ENCODE measurements at regions not wholly inside any gene's neighbourhood (a gene's known extent, or its start where the extent isn't known, plus 50 kb on each side); places are given as distances from the start of the nearest gene placed in this dataset.
"Not testable (repeated sequence)": the region's sequence is repeated elsewhere in the genome, so short reads cannot be mapped to it uniquely, and the experiment has no call there.

DNA sequence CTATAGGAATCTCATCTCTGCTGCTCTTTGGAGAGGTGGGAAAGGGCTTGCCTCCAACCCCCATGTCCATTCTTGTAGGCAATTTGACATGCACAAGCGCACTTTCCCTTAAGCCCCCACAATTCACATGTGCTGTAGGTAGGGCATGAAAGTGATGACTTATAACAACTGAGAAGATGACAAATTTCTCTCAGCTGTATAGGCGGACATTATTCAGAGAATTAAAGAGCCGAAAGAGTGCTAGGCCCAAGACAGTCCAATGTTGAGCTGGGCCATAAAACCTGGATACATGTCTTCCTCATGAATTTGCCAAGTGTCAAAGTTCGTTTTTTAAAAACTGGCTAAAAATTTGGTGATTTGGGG lies 106.3 kb upstream of the LYPLAL1 start:
- no peaks in the 10 kb centered on the region for H3K36me3 ChIP-seq
- H3K27ac ChIP-seq: no peak overlapping the region
- no peaks in the 10 kb centered on the region for H3K27me3 ChIP-seq (replicated peaks in 1 of 7)
- intact Hi-C loops (cut with DNase I; ENCODE audit: low total_unique reads): no loop called here
- H3K4me3 ChIP-seq: no peak overlapping the region
- WGBS, 5 donors: 80 to 92% (median 89%) methylated on average over 4 of the region's 4 CpGs
- H3K4me1 ChIP-seq: peaks cover 0 to 4% (median 0%) of the 10 kb centered on the region in 6 donors
- TF ChIP-seq POLR2AphosphoS5 (IDR thresholded peaks at IDR 0.05) (no peak), POLR2A (IDR thresholded peaks at IDR 0.05) (no peak)
- TF ChIP-seq, protein P1, sequence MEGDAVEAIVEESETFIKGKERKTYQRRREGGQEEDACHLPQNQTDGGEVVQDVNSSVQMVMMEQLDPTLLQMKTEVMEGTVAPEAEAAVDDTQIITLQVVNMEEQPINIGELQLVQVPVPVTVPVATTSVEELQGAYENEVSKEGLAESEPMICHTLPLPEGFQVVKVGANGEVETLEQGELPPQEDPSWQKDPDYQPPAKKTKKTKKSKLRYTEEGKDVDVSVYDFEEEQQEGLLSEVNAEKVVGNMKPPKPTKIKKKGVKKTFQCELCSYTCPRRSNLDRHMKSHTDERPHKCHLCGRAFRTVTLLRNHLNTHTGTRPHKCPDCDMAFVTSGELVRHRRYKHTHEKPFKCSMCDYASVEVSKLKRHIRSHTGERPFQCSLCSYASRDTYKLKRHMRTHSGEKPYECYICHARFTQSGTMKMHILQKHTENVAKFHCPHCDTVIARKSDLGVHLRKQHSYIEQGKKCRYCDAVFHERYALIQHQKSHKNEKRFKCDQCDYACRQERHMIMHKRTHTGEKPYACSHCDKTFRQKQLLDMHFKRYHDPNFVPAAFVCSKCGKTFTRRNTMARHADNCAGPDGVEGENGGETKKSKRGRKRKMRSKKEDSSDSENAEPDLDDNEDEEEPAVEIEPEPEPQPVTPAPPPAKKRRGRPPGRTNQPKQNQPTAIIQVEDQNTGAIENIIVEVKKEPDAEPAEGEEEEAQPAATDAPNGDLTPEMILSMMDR (IDR thresholded peaks at IDR 0.05 in 8 of 11, conservative IDR thresholded peaks at IDR 0.05 in 3 of 11): no peak
- peaks cover 0 to 7% (median 0%) of the 10 kb centered on the region in 8 donors for H3K9me3 ChIP-seq
- DNase-seq: no peak

DNA sequence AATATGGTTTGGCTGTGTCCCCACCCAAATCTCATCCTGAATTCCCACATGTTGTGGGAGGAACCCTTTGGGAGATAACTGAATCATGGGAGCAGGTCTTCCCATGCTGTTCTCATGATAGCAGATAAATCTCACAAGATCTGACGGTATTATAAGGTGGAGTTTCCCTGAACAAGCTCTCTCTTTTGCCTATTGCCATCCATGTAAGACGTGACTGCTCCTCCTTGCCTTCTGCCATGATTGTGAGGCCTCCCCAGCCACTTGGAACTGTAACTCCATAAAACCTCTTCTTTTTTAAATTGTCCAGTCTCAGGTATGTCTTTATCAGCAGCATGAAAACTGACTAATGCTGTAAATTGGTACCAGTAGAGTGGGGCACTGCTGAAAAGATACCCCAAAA lies 103.3 kb upstream of the LYPLAL1 start:
- not testable (repeated sequence) for H3K4me3 ChIP-seq, H3K36me3 ChIP-seq

DNA sequence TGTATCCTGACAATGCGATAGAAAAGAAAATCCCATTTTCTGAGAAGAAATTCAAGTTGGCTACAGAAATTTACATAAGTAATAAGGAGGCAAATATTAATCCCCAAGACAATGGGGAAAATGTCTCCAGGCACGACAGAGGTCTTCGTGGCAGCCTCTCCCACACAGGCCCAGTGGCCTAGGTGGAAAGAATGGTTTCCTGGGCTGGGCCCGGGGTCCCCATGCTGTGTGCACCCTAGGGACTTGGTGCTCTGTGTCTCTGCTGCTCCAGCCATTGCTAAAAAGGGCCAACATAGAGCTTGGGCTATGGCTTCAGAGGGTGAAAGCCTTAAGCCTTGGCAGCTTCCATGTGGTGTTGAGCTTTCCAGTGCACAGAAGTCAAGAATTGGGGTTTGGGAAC lies 102.5 kb upstream of the LYPLAL1 start:
- Histone ChIP-seq H3K27ac (no peak overlapping the region), H3K36me3 (no peaks in the 10 kb centered on the region), H3K4me1 (no peaks in the 10 kb centered on the region), H3K9me3 (peaks cover 0 to 14% (median 0%) of the 10 kb centered on the region in 8 donors), H3K27me3 (replicated peaks in 1 of 7) (no peaks in the 10 kb centered on the region), H3K4me3 (no peak overlapping the region)
- DNase-seq: no peak
- TF ChIP-seq, protein P1 (IDR thresholded peaks at IDR 0.05 in 8 of 11, conservative IDR thresholded peaks at IDR 0.05 in 3 of 11): no peak
- TF ChIP-seq POLR2A (IDR thresholded peaks at IDR 0.05): no peak
- TF ChIP-seq POLR2AphosphoS5 (IDR thresholded peaks at IDR 0.05): no peak
- intact Hi-C loops (cut with DNase I; ENCODE audit: low total_unique reads): no loop called here
- 81 to 87% (median 84%) methylated on average over 4 of the region's 4 CpGs for WGBS, 5 donors

More for the DNA sequence above, 103.3 kb upstream of the LYPLAL1 start:
- intact Hi-C loops (cut with DNase I; ENCODE audit: low total_unique reads); H3K27ac ChIP-seq; H3K27me3 ChIP-seq (replicated peaks in 1 of 7); H3K4me1 ChIP-seq; DNase-seq: not testable (repeated sequence)
- WGBS, 5 donors: 78 to 89% (median 86%) methylated on average over 2 of the region's 2 CpGs
- H3K9me3 ChIP-seq: peaks cover 0 to 14% (median 0%) of the 10 kb centered on the region in 8 donors

DNA sequence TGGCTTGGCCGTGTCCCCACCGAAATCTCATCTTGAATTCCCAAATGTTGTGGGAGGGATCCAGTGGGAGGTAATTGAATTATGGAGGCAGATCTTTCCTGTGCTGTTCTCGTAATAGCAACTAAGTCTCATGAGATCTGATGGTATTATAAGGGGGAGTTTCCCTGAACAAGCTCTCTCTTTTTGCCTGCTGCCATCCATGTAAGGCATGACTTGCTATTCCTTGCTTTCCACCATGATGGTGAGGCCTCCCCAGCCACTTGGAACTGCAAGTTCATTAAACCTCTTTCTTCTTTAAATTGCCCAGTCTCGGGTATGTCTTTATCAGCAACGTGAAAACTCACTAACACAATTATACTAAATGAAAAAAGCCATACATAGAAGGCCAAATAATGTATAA lies 101.3 kb upstream of the LYPLAL1 start:
- Histone ChIP-seq H3K4me3 (no peak overlapping the region), H3K27me3 (replicated peaks in 1 of 7) (no peaks in the 10 kb centered on the region), H3K4me1 (no peaks in the 10 kb centered on the region), H3K9me3 (peaks cover 0 to 14% (median 0%) of the 10 kb centered on the region in 8 donors), H3K36me3 (no peaks in the 10 kb centered on the region), H3K27ac (no peak overlapping the region)
- 85 to 95% (median 90%) methylated on average over 5 of the region's 5 CpGs for WGBS, 5 donors
- DNase-seq: no peak
- TF ChIP-seq POLR2AphosphoS5 (IDR thresholded peaks at IDR 0.05) (no peak), POLR2A (IDR thresholded peaks at IDR 0.05) (no peak)
- TF ChIP-seq, protein P1 (IDR thresholded peaks at IDR 0.05 in 8 of 11, conservative IDR thresholded peaks at IDR 0.05 in 3 of 11): no peak
- intact Hi-C loops (cut with DNase I; ENCODE audit: low total_unique reads): no loop called here
